IMR-90 (cell line): ENCODE measurements at regions not wholly inside any gene's neighbourhood (a gene's known extent, or its start where the extent isn't known, plus 50 kb on each side); places are given as distances from the start of the nearest gene placed in this dataset.

Experiments used
- BHLHE40 ChIP-seq: fragments of 150-350 bp; IDR thresholded peaks from 2 replicates; pipeline ENCODE4 v1.6.1; 2016; ENCODE audit warnings: mild to moderate bottlenecking, low read depth, low read length
- CEBPB ChIP-seq: IDR thresholded peaks from 2 replicates; pipeline ENCODE4 v1.6.1; 2012; ENCODE audit warnings: low read depth, low read length, improper control_type of control experiment
- CHD1 ChIP-seq: IDR thresholded peaks from 2 replicates; pipeline ENCODE4 v1.6.1; 2012; ENCODE audit warnings: low read depth, low read length, improper control_type of control experiment
- MAFK ChIP-seq: IDR thresholded peaks from 2 replicates; pipeline ENCODE4 v1.6.1; 2012; ENCODE audit warnings: low read depth, low read length, improper control_type of control experiment
- MAZ ChIP-seq: IDR thresholded peaks from 2 replicates; pipeline ENCODE4 v1.6.1; 2012; ENCODE audit warnings: low read depth, mild to moderate bottlenecking, low read length, improper control_type of control experiment, moderate library complexity, borderline replicate concordance
- POLR2A ChIP-seq: IDR thresholded peaks from 2 replicates; pipeline ENCODE4 v1.6.1; 2012; ENCODE audit warnings: mild to moderate bottlenecking, low read depth, low read length
- RAD21 ChIP-seq: IDR thresholded peaks from 2 replicates; pipeline ENCODE4 v1.6.1; 2012; ENCODE audit warnings: low read length, improper control_type of control experiment
- RCOR1 ChIP-seq: IDR thresholded peaks from 2 replicates; pipeline ENCODE4 v1.6.1; 2012; ENCODE audit warnings: mild to moderate bottlenecking, low read length, improper control_type of control experiment; ENCODE audit not compliant: insufficient replicate concordance
- RFX5 ChIP-seq: IDR thresholded peaks from 2 replicates; pipeline ENCODE4 v1.8.0; 2012; ENCODE audit warnings: low read depth, mild to moderate bottlenecking, low read length, moderate library complexity
- SMC3 ChIP-seq: fragments of 150-350 bp; IDR thresholded peaks from 2 replicates; pipeline ENCODE4 v1.6.1; 2016; ENCODE audit warnings: low read depth, mild to moderate bottlenecking, antibody characterized with exemption, low read length, moderate library complexity
- TF ChIP-seq, protein P1 (sequence below): conservative IDR thresholded peaks from 2 replicates; pipeline ENCODE4 v1.5.1; 2012; ENCODE audit warnings: mild to moderate bottlenecking, low read depth, low read length, improper control_type of control experiment
- TF ChIP-seq, protein P2 (sequence below): fragments of 150-350 bp; IDR thresholded peaks from 2 replicates; pipeline ENCODE4 v1.6.1; 2016; ENCODE audit warnings: low read depth, mild to moderate bottlenecking, low read length, moderate library complexity, borderline replicate concordance
- TF ChIP-seq, protein P3 (sequence below): fragments of 150-350 bp; IDR thresholded peaks from 2 replicates; pipeline ENCODE4 v1.6.1; 2017; ENCODE audit warnings: mild to moderate bottlenecking, antibody characterized with exemption, low read length, low read depth

DNA sequence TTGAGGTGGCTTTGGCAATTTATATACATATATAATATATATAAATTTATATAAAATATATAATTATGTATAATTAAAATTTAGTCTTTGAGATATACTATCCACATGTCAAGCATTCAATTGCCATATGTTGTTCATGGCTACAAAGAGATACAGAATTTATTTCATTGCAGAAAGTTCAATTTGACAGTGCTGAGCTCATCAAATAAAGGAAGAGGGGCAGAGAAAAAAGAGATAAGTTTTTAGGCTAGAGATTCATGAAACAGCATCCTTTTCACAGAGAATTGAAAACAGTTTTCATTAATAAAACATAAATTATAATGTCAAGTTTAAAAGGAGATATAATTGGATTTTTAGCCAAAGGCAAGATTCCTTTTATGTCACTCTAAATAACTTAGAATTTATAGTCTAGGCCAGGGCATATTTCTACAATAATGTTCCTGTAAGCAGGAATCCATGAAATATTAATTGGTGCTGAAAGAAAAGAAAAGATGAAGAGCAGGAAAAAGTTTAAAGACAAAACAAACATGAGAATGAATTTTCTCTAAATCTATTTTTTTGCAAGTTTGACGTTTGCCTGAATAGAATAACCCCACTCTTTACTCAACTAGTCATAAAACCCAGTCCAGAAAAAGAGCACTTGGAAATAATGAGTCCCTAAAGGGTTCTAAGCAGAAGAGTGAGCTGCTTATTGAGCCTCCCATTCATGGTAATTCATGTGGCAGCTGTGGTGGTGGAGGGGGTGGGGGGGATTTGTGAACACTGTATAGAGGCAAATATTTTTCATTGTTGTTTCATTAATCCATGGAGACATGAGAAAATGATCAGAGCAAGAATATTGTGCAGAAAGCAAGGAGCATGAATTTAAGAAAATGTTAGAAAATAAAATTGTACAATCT, 1279.5 kb downstream of the CDH12 start:
- TF ChIP-seq, protein P1, sequence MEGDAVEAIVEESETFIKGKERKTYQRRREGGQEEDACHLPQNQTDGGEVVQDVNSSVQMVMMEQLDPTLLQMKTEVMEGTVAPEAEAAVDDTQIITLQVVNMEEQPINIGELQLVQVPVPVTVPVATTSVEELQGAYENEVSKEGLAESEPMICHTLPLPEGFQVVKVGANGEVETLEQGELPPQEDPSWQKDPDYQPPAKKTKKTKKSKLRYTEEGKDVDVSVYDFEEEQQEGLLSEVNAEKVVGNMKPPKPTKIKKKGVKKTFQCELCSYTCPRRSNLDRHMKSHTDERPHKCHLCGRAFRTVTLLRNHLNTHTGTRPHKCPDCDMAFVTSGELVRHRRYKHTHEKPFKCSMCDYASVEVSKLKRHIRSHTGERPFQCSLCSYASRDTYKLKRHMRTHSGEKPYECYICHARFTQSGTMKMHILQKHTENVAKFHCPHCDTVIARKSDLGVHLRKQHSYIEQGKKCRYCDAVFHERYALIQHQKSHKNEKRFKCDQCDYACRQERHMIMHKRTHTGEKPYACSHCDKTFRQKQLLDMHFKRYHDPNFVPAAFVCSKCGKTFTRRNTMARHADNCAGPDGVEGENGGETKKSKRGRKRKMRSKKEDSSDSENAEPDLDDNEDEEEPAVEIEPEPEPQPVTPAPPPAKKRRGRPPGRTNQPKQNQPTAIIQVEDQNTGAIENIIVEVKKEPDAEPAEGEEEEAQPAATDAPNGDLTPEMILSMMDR, result no peak
- no peak for TF ChIP-seq SMC3
- no peak for TF ChIP-seq RAD21
- TF ChIP-seq RFX5, result no peak
- TF ChIP-seq POLR2A, result no peak
- no peak for TF ChIP-seq CHD1
- TF ChIP-seq, protein P2, sequence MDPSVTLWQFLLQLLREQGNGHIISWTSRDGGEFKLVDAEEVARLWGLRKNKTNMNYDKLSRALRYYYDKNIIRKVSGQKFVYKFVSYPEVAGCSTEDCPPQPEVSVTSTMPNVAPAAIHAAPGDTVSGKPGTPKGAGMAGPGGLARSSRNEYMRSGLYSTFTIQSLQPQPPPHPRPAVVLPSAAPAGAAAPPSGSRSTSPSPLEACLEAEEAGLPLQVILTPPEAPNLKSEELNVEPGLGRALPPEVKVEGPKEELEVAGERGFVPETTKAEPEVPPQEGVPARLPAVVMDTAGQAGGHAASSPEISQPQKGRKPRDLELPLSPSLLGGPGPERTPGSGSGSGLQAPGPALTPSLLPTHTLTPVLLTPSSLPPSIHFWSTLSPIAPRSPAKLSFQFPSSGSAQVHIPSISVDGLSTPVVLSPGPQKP, result no peak
- TF ChIP-seq, protein P3, sequence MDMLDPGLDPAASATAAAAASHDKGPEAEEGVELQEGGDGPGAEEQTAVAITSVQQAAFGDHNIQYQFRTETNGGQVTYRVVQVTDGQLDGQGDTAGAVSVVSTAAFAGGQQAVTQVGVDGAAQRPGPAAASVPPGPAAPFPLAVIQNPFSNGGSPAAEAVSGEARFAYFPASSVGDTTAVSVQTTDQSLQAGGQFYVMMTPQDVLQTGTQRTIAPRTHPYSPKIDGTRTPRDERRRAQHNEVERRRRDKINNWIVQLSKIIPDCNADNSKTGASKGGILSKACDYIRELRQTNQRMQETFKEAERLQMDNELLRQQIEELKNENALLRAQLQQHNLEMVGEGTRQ, result no peak
- TF ChIP-seq RCOR1, result no peak
- TF ChIP-seq BHLHE40, result no peak
- TF ChIP-seq MAZ, result no peak
- no peak for TF ChIP-seq CEBPB
- peak; percentile 12; the same call in 1 of the 2 replicates for TF ChIP-seq MAFK
